Endothelial cell of umbilical vein (primary cell): ENCODE measurements at regions not wholly inside any gene's neighbourhood (a gene's known extent, or its start where the extent isn't known, plus 50 kb on each side); places are given as distances from the start of the nearest gene placed in this dataset.

ENCODE experiments used
- BruUV-seq: library from RNA; stranded (reverse); fragments of 400-500 nt; replicated peaks from 2 replicates; lab custom pipeline; 2021; lab: Mats Ljungman, UMichigan
- CTCF ChIA-PET: fragments of 300-600, 350-600 bp; sonication (Branson Sonifier 250); formaldehyde crosslinking; loops from one replicate; lab custom pipeline; 2021; ENCODE audit warnings: antibody characterized with exemption, inconsistent platforms; lab: Charles Lee
- POLR2A ChIA-PET: fragments of 300-600, 350-600 bp; sonication (Branson Sonifier 250); formaldehyde crosslinking; loops from one replicate; lab custom pipeline; 2021; ENCODE audit warnings: antibody characterized with exemption, inconsistent platforms; lab: Charles Lee
- DNase-seq: peaks from one replicate; pipeline ENCODE4 v3.0.0-alpha.2; 2011; ENCODE audit warnings: low read depth, low spot score
- FAIRE-seq: peaks from 2 replicates; lab custom pipeline; 2011; peaks lifted over from hg19 to GRCh38; lab: Jason Lieb, UNC
- H2AFZ ChIP-seq: 2 replicates; pipeline ENCODE4 v1.6.0; 2012; ENCODE audit warnings: low read depth, low read length, control low read depth, inconsistent platforms
- H3K27ac ChIP-seq: 2 replicates; pipeline ENCODE4 v1.5.1; 2011; ENCODE audit warnings: low read depth, mild to moderate bottlenecking, control low read depth, low read length, moderate library complexity; ENCODE audit not compliant: insufficient read depth
- H3K27me3 ChIP-seq, 2 experiments: 2 replicates each; pipeline versions ENCODE4 v1.6.0 to v1.6.1; 2011; ENCODE audit warnings: low read length in 2 of 2, mixed read lengths in 1 of 2; ENCODE audit not compliant: control insufficient read depth in 2 of 2, insufficient read depth in 2 of 2
- H3K36me3 ChIP-seq, 2 experiments: 2 replicates in 1 of 2; 3 replicates in 1 of 2; pipeline ENCODE4 v1.5.1; 2011; ENCODE audit warnings: low read length in 2 of 2, mild to moderate bottlenecking in 1 of 2, moderate library complexity in 1 of 2; ENCODE audit not compliant: control insufficient read depth in 2 of 2, insufficient read depth in 2 of 2; ENCODE audit errors: extremely low read depth in 1 of 2
- H3K4me1 ChIP-seq: 3 replicates; pipeline ENCODE4 v1.5.1; 2011; ENCODE audit warnings: mild to moderate bottlenecking, low read length; ENCODE audit not compliant: control insufficient read depth, insufficient read depth; ENCODE audit errors: extremely low read depth
- H3K4me2 ChIP-seq: 2 replicates; pipeline ENCODE4 v1.6.1; 2011; ENCODE audit warnings: low read length, control low read depth, mixed read lengths; ENCODE audit not compliant: insufficient read depth
- H3K4me3 ChIP-seq, 3 experiments: fragments of 200-600 bp in 1 of 3; sonication (generic), shearing (Covaris generic) in 1 of 3; replicated peaks in 1 of 3; 2 replicates each; pipeline ENCODE4 v1.5.1; 2011 to 2016; ENCODE audit warnings: control low read depth in 3 of 3, low read length in 3 of 3, mild to moderate bottlenecking in 2 of 3, inconsistent platforms in 1 of 3, low read depth in 1 of 3, moderate library complexity in 1 of 3; ENCODE audit not compliant: insufficient read depth in 1 of 3
- H3K79me2 ChIP-seq: 2 replicates; pipeline ENCODE4 v1.6.0; 2012; ENCODE audit warnings: low read length, inconsistent platforms; ENCODE audit not compliant: control insufficient read depth, insufficient read depth
- H3K9ac ChIP-seq: replicated peaks from 2 replicates; pipeline ENCODE3; 2011; ENCODE audit warnings: low read length, control low read depth; ENCODE audit not compliant: insufficient read depth; ENCODE audit errors: extremely low read depth
- H3K9me1 ChIP-seq: replicated peaks from 3 replicates; pipeline ENCODE4 v1.6.0; 2011; ENCODE audit warnings: mild to moderate bottlenecking, low read length; ENCODE audit not compliant: control insufficient read depth, insufficient read depth; ENCODE audit errors: extremely low read depth
- H3K9me3 ChIP-seq: replicated peaks from 2 replicates; pipeline ENCODE4 v1.5.1; 2012; ENCODE audit warnings: low read length, inconsistent platforms; ENCODE audit not compliant: control insufficient read depth, insufficient read depth
- H4K20me1 ChIP-seq: replicated peaks from 2 replicates; pipeline ENCODE3; 2011; ENCODE audit warnings: mild to moderate bottlenecking, low read length; ENCODE audit not compliant: control insufficient read depth, insufficient read depth; ENCODE audit errors: extremely low read depth
- CTCF ChIP-seq, 2 donors: IDR thresholded peaks; 1 replicate in 1 of 2; 2 replicates in 1 of 2; pipeline ENCODE4 v1.5.1; 2011; ENCODE audit warnings: low read length in 2 of 2, mild to moderate bottlenecking in 2 of 2, moderate library complexity in 2 of 2, control low read depth in 1 of 2, inconsistent platforms in 1 of 2, low read depth in 1 of 2; ENCODE audit not compliant: insufficient read depth in 1 of 2; ENCODE audit errors: extremely low read depth in 1 of 2
- EZH2 ChIP-seq: IDR thresholded peaks from 2 replicates; pipeline ENCODE4 v1.6.1; 2012; ENCODE audit warnings: borderline replicate concordance, low read depth, mild to moderate bottlenecking, moderate library complexity, low read length, inconsistent platforms; ENCODE audit not compliant: severe bottlenecking
- FOS ChIP-seq: IDR thresholded peaks from 2 replicates; pipeline ENCODE4 v1.6.1; 2011; ENCODE audit warnings: mild to moderate bottlenecking, low read length, moderate library complexity, borderline replicate concordance; ENCODE audit not compliant: insufficient read depth
- GATA2 ChIP-seq: IDR thresholded peaks from 2 replicates; pipeline ENCODE4 v1.7.0; 2011; ENCODE audit warnings: low read depth, mild to moderate bottlenecking, moderate library complexity, mixed read lengths, low read length; ENCODE audit not compliant: insufficient read length, insufficient read depth
- JUN ChIP-seq: IDR thresholded peaks from 2 replicates; pipeline ENCODE4 v1.6.1; 2011; ENCODE audit warnings: borderline replicate concordance, low read depth; ENCODE audit not compliant: insufficient read length, insufficient read depth
- MAX ChIP-seq: IDR thresholded peaks from 2 replicates; pipeline ENCODE4 v1.6.1; 2011; ENCODE audit not compliant: insufficient read depth, insufficient read length
- MYC ChIP-seq: IDR thresholded peaks from one replicate; pipeline ENCODE4 v1.6.1; 2011; ENCODE audit warnings: mild to moderate bottlenecking, low read depth, low read length
- POLR2A ChIP-seq: IDR thresholded peaks from 2 replicates; pipeline ENCODE4 v1.6.1; 2012; ENCODE audit warnings: low read depth, mild to moderate bottlenecking, control low read depth, low read length
- POLR2AphosphoS5 ChIP-seq: IDR thresholded peaks from 2 replicates; pipeline ENCODE4 v1.6.1; 2012; ENCODE audit warnings: low read depth, mild to moderate bottlenecking, control low read depth, low read length, moderate library complexity; ENCODE audit not compliant: insufficient read depth
- dilution Hi-C: fragments of 300-500 bp; cut with MboI; formaldehyde crosslinking; loops from one replicate; pipeline ENCODE4 v1.15.0; 2019; ENCODE audit warnings: low sequenced_read_pairs; ENCODE audit not compliant: extremely low pct_ligation_motif_present
- intact Hi-C: fragments of 100-400 bp; cut with micrococcal nuclease; formaldehyde crosslinking; loops from one replicate; pipeline ENCODE4 v1.10.0; 2022

DNA sequence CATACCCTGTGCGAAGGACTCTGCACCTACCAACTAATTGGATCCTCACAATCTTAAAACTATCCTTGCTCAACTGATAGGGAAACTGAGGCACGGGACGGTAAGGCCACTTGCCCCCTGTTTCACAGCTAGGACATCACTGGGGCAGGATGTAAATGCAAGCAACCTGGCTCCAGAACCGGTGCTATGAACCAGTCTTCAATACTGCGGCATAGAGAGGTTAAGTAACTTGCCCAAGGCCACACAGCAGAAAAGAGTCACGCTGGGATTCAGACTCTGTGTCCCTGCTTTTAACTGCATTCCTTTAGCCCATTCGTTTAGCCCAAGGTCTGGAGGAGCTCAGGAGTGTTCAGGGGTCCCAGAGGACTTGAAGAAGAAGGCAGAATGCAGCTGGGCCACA is 76.1 kb downstream of the NCOR2 start:
- dilution Hi-C loops (no loop called here), intact Hi-C loops (no loop called here)
- no peaks in the 10 kb centered on the region for H3K4me1 ChIP-seq
- H3K27me3 ChIP-seq = no peaks in the 10 kb centered on the region
- H3K36me3 ChIP-seq = peaks cover 0 to 7% of the 10 kb centered on the region in 2 experiments
- H3K4me2 ChIP-seq = no peak overlapping the region
- no peak overlapping the region for H3K4me3 ChIP-seq
- H3K27ac ChIP-seq = no peak overlapping the region
- H3K9ac ChIP-seq = no peak overlapping the region
- POLR2A ChIA-PET = no interaction called here
- FAIRE-seq (no peak), DNase-seq (no peak)
- H2AFZ ChIP-seq = no peak overlapping the region
- no peak for TF ChIP-seq POLR2A
- no peak for TF ChIP-seq CTCF (IDR thresholded peaks at IDR 0.05; ENCODE audit: extremely low read depth in 1 of 2, insufficient read depth in 1 of 2, low read depth in 1 of 2, low read length in 2 of 2)
- TF ChIP-seq JUN = no peak
- no peak for TF ChIP-seq FOS
- TF ChIP-seq POLR2AphosphoS5 = no peak
- no peak for TF ChIP-seq MYC
- TF ChIP-seq MAX = no peak
- TF ChIP-seq GATA2 = no peak
- TF ChIP-seq EZH2 = no peak
- CTCF ChIA-PET = interaction anchor here (1.4 kb wide), 1 partner anchor 8 kb away, joined by 3 read pairs; no protein-coding TSS in a partner anchor
- no peaks in the 10 kb centered on the region for H3K9me1 ChIP-seq
- no peaks in the 10 kb centered on the region for H4K20me1 ChIP-seq
- no peaks in the 10 kb centered on the region for H3K9me3 ChIP-seq
- no TSS peak for BruUV-seq
- H3K79me2 ChIP-seq = peaks cover 20% of the 10 kb centered on the region
